ENCODE measurements at regions not wholly inside any gene's neighbourhood (a gene's known extent, or its start where the extent isn't known, plus 50 kb on each side); places are given as distances from the start of the nearest gene placed in this dataset.
"Not testable (repeated sequence)": the region's sequence is repeated elsewhere in the genome, so short reads cannot be mapped to it uniquely, and the experiment has no call there.

- Histone ChIP-seq H3K4me3 (ENCODE audit: low read depth in 2 of 2, low read length in 2 of 2) (peak overlapping the region in 1 of 2 experiments; percentile 20; a peak in 1 of 4 replicates), H3K36me3 (ENCODE audit: control insufficient read depth, insufficient read depth, low read length) (no peaks in the 10 kb centered on the region), H3K4me1 (ENCODE audit: control insufficient read depth, insufficient read depth, low read length) (no peaks in the 10 kb centered on the region), H3K27me3 (ENCODE audit: control insufficient read depth, insufficient read depth, low read length) (no peaks in the 10 kb centered on the region), H3K27ac (ENCODE audit: low read length) (no peak overlapping the region), H3K9me3 (ENCODE audit: control insufficient read depth, insufficient read depth, low read depth, low read length) (no peaks in the 10 kb centered on the region)
- TF ChIP-seq CTCF (IDR thresholded peaks at IDR 0.05), result no peak
- TF ChIP-seq REST (IDR thresholded peaks at IDR 0.05; ENCODE audit: insufficient read depth in 1 of 2, low read depth in 2 of 2, low read length in 1 of 2), result no peak
- TF ChIP-seq TCF7L2 (IDR thresholded peaks at IDR 0.05; ENCODE audit: low read depth, low read length), result no peak
- no peak for TF ChIP-seq SIN3A (IDR thresholded peaks at IDR 0.05; ENCODE audit: borderline replicate concordance, insufficient read depth, low read depth, low read length)
- no peak for TF ChIP-seq POLR2AphosphoS5 (IDR thresholded peaks at IDR 0.05; ENCODE audit: low read depth, low read length)
- ChIA-PET POLR2A (no interaction called here), CTCF (no interaction called here)
- in situ Hi-C loops (cut with HindIII; ENCODE audit: low pct_unique_long_range_greater_than_20kb, low sequenced_read_pairs), result no loop called here
- no TSS peak for BruUV-seq (replicated peaks)
- intact Hi-C loops (cut with micrococcal nuclease; ENCODE audit: unreplicated experiment), result no loop called here
- DNase-seq (ENCODE audit: low read depth, low spot score) (no peak), ATAC-seq (no peak)
Observed at GRCh38 chr14:27845241-27845850, 921.2 kb upstream of the FOXG1 start.

- no peaks in the 10 kb centered on the region for H3K4me1 ChIP-seq (ENCODE audit: control insufficient read depth, insufficient read depth, low read length)
- no peak for TF ChIP-seq CTCF (IDR thresholded peaks at IDR 0.05)
- no peak overlapping the region for H3K27ac ChIP-seq (ENCODE audit: low read length)
- CTCF ChIA-PET, result no interaction called here
- intact Hi-C loops (cut with micrococcal nuclease; ENCODE audit: unreplicated experiment), result no loop called here
- H3K4me3 ChIP-seq (ENCODE audit: low read depth in 2 of 2, low read length in 2 of 2), result peak overlapping the region in 1 of 2 experiments; percentile 20; a peak in 1 of 4 replicates
- ATAC-seq, result no peak
- no peaks in the 10 kb centered on the region for H3K9me3 ChIP-seq (ENCODE audit: control insufficient read depth, insufficient read depth, low read depth, low read length)
- no TSS peak for BruUV-seq (replicated peaks)
- no peaks in the 10 kb centered on the region for H3K27me3 ChIP-seq (ENCODE audit: control insufficient read depth, insufficient read depth, low read length)
- DNase-seq (ENCODE audit: low read depth, low spot score), result no peak
- H3K36me3 ChIP-seq (ENCODE audit: control insufficient read depth, insufficient read depth, low read length), result no peaks in the 10 kb centered on the region
- in situ Hi-C loops (cut with HindIII; ENCODE audit: low pct_unique_long_range_greater_than_20kb, low sequenced_read_pairs), result no loop called here
- POLR2A ChIA-PET, result no interaction called here
Observed at GRCh38 chr14:27845902-27846301, 920.7 kb upstream of the FOXG1 start.

- H3K36me3 ChIP-seq (ENCODE audit: control insufficient read depth, insufficient read depth, low read length); CTCF ChIA-PET; H3K4me1 ChIP-seq (ENCODE audit: control insufficient read depth, insufficient read depth, low read length); ATAC-seq; POLR2A ChIA-PET; H3K4me3 ChIP-seq (ENCODE audit: low read depth in 2 of 2, low read length in 2 of 2); BruUV-seq (replicated peaks); intact Hi-C loops (cut with micrococcal nuclease; ENCODE audit: unreplicated experiment); DNase-seq (ENCODE audit: low read depth, low spot score); in situ Hi-C loops (cut with HindIII; ENCODE audit: low pct_unique_long_range_greater_than_20kb, low sequenced_read_pairs); H3K9me3 ChIP-seq (ENCODE audit: control insufficient read depth, insufficient read depth, low read depth, low read length); H3K27ac ChIP-seq (ENCODE audit: low read length); H3K27me3 ChIP-seq (ENCODE audit: control insufficient read depth, insufficient read depth, low read length): not testable (repeated sequence)
Observed at GRCh38 chr14:27847480-27847879, 919.1 kb upstream of the FOXG1 start.

- in situ Hi-C loops (cut with HindIII; ENCODE audit: low pct_unique_long_range_greater_than_20kb, low sequenced_read_pairs); CTCF ChIA-PET; POLR2A ChIA-PET; DNase-seq (ENCODE audit: low read depth, low spot score); BruUV-seq (replicated peaks); intact Hi-C loops (cut with micrococcal nuclease; ENCODE audit: unreplicated experiment); ATAC-seq; H3K36me3 ChIP-seq (ENCODE audit: control insufficient read depth, insufficient read depth, low read length); H3K27ac ChIP-seq (ENCODE audit: low read length); H3K4me3 ChIP-seq (ENCODE audit: low read depth in 2 of 2, low read length in 2 of 2); H3K4me1 ChIP-seq (ENCODE audit: control insufficient read depth, insufficient read depth, low read length); H3K27me3 ChIP-seq (ENCODE audit: control insufficient read depth, insufficient read depth, low read length); H3K9me3 ChIP-seq (ENCODE audit: control insufficient read depth, insufficient read depth, low read depth, low read length): not testable (repeated sequence)
Observed at GRCh38 chr14:27849193-27849592, 917.4 kb upstream of the FOXG1 start.
